H9 (cell line): ENCODE measurements at regions not wholly inside any gene's neighbourhood (a gene's known extent, or its start where the extent isn't known, plus 50 kb on each side); places are given as distances from the start of the nearest gene placed in this dataset.
A peak's percentile ranks its signal among the peaks of the same experiment; 100 is the strongest.

ENCODE experiments used
- DNase-seq: peaks from one replicate; pipeline ENCODE4 v3.0.0-alpha.2; 2017
- H2AFZ ChIP-seq: one replicate; pipeline ENCODE4 v1.6.1; 2013; ENCODE audit warnings: mild to moderate bottlenecking, low read length, control low read depth, moderate library complexity
- H2AK5ac ChIP-seq: 2 replicates; pipeline ENCODE4 v1.6.1; 2013; ENCODE audit warnings: low read length, control low read depth, mixed read lengths; ENCODE audit not compliant: insufficient read length
- H2BK120ac ChIP-seq: one replicate; pipeline ENCODE4 v1.6.1; 2013; ENCODE audit warnings: low read depth, mild to moderate bottlenecking, low read length, control low read depth, inconsistent platforms; ENCODE audit not compliant: poor library complexity, severe bottlenecking
- H2BK12ac ChIP-seq: 2 replicates; pipeline ENCODE4 v1.6.1; 2013; ENCODE audit warnings: low read length, control low read depth, mixed read lengths, low read depth; ENCODE audit not compliant: insufficient read length
- H2BK15ac ChIP-seq: 2 replicates; pipeline ENCODE4 v1.6.1; 2013; ENCODE audit warnings: low read depth, low read length, control low read depth
- H2BK20ac ChIP-seq: one replicate; pipeline ENCODE4 v1.6.1; 2013; ENCODE audit warnings: low read depth, mild to moderate bottlenecking, low read length, control low read depth, inconsistent platforms; ENCODE audit not compliant: poor library complexity, severe bottlenecking
- H2BK5ac ChIP-seq: 2 replicates; pipeline ENCODE4 v1.6.1; 2013; ENCODE audit warnings: low read length, control low read depth, mixed read lengths; ENCODE audit not compliant: insufficient read length
- H3K14ac ChIP-seq: 2 replicates; pipeline ENCODE4 v1.6.1; 2013; ENCODE audit warnings: low read length, control low read depth; ENCODE audit not compliant: insufficient read depth
- H3K18ac ChIP-seq: 2 replicates; pipeline ENCODE4 v1.6.1; 2013; ENCODE audit warnings: low read depth, mild to moderate bottlenecking, mixed read lengths, low read length, control low read depth; ENCODE audit not compliant: insufficient read length
- H3K23ac ChIP-seq: 2 replicates; pipeline ENCODE4 v1.6.1; 2013; ENCODE audit warnings: low read length, control low read depth, mixed read lengths, low read depth; ENCODE audit not compliant: insufficient read length
- H3K23me2 ChIP-seq: 2 replicates; pipeline ENCODE4 v1.6.1; 2013; ENCODE audit warnings: low read depth, mild to moderate bottlenecking, mixed read lengths, low read length, control low read depth; ENCODE audit not compliant: insufficient read length, poor library complexity, severe bottlenecking
- H3K27ac ChIP-seq: 2 replicates; pipeline ENCODE4 v1.5.1; 2013; ENCODE audit warnings: low read length, control low read depth, mixed read lengths, low read depth; ENCODE audit not compliant: insufficient read length
- H3K27me3 ChIP-seq: 2 replicates; pipeline ENCODE4 v1.6.1; 2013; ENCODE audit warnings: low read length, control low read depth, inconsistent platforms; ENCODE audit not compliant: insufficient read depth
- H3K4ac ChIP-seq: 2 replicates; pipeline ENCODE4 v1.6.1; 2013; ENCODE audit warnings: low read depth, mild to moderate bottlenecking, control low read depth, inconsistent platforms, low read length, moderate library complexity
- H3K4me1 ChIP-seq: 2 replicates; pipeline ENCODE4 v1.6.1; 2013; ENCODE audit warnings: low read length, control low read depth, inconsistent platforms; ENCODE audit not compliant: insufficient read depth
- H3K4me2 ChIP-seq: 2 replicates; pipeline ENCODE4 v1.6.1; 2013; ENCODE audit warnings: low read length, control low read depth, mixed read lengths; ENCODE audit not compliant: insufficient read length, insufficient read depth
- H3K56ac ChIP-seq: 2 replicates; pipeline ENCODE4 v1.6.1; 2013; ENCODE audit warnings: low read depth, mild to moderate bottlenecking, mixed read lengths, low read length, control low read depth; ENCODE audit not compliant: insufficient read length
- H3K79me1 ChIP-seq: 2 replicates; pipeline ENCODE4 v1.6.1; 2013; ENCODE audit warnings: low read depth, mild to moderate bottlenecking, moderate library complexity, low read length, control low read depth, inconsistent platforms; ENCODE audit not compliant: insufficient read depth, poor library complexity, severe bottlenecking
- H3K79me2 ChIP-seq: 2 replicates; pipeline ENCODE4 v1.6.1; 2013; ENCODE audit warnings: low read length, control low read depth, inconsistent platforms; ENCODE audit not compliant: insufficient read depth
- H3K9ac ChIP-seq: 2 replicates; pipeline ENCODE4 v1.6.1; 2013; ENCODE audit warnings: low read length, control low read depth, mixed read lengths; ENCODE audit not compliant: insufficient read length; ENCODE audit errors: extremely low read depth
- H3K9me3 ChIP-seq: one replicate; pipeline ENCODE4 v1.6.1; 2013; ENCODE audit warnings: low read depth, low read length, inconsistent platforms; ENCODE audit not compliant: control insufficient read depth
- H3T11ph ChIP-seq: one replicate; pipeline ENCODE4 v1.6.1; 2013; ENCODE audit warnings: mild to moderate bottlenecking, low read length, control low read depth, inconsistent platforms
- H4K20me1 ChIP-seq: one replicate; pipeline ENCODE4 v1.6.1; 2013; ENCODE audit not compliant: control insufficient read depth, insufficient read length, insufficient read depth
- H4K5ac ChIP-seq: 2 replicates; pipeline ENCODE4 v1.6.1; 2013; ENCODE audit warnings: low read depth, mild to moderate bottlenecking, mixed read lengths, low read length, control low read depth; ENCODE audit not compliant: insufficient read length
- H4K8ac ChIP-seq: replicated peaks from 2 replicates; pipeline ENCODE4 v1.6.1; 2013; ENCODE audit warnings: low read length, control low read depth, mixed read lengths, low read depth; ENCODE audit not compliant: insufficient read length
- H4K91ac ChIP-seq: 2 replicates; pipeline ENCODE4 v1.6.1; 2013; ENCODE audit warnings: low read depth, mild to moderate bottlenecking, moderate library complexity, mixed read lengths, low read length, control low read depth; ENCODE audit not compliant: insufficient read length
- H3K27ac Mint-ChIP-seq, 3 experiments: 2 replicates in 2 of 3; 3 replicates in 1 of 3; pipeline ENCODE4 v1.8.0; 2020 to 2021; ENCODE audit warnings: mixed read lengths in 3 of 3, mild to moderate bottlenecking in 1 of 3, moderate library complexity in 1 of 3
- H3K27me3 Mint-ChIP-seq: 2 replicates; pipeline ENCODE4 v1.8.0; 2021; ENCODE audit warnings: low read depth, mild to moderate bottlenecking, moderate library complexity, mixed read lengths
- H3K36me3 Mint-ChIP-seq, 3 experiments: 2 replicates in 2 of 3; 3 replicates in 1 of 3; pipeline ENCODE4 v1.8.0; 2020 to 2021; ENCODE audit warnings: low read depth in 3 of 3, mixed read lengths in 3 of 3; ENCODE audit not compliant: insufficient read depth in 1 of 3
- H3K4me1 Mint-ChIP-seq, 2 experiments: 2 replicates each; pipeline ENCODE4 v1.8.0; 2020; ENCODE audit warnings: mixed read lengths in 2 of 2
- H3K4me3 Mint-ChIP-seq, 2 experiments: 2 replicates in 1 of 2; 3 replicates in 1 of 2; pipeline ENCODE4 v1.8.0; 2020 to 2021; ENCODE audit warnings: mild to moderate bottlenecking in 2 of 2, mixed read lengths in 2 of 2, moderate library complexity in 1 of 2
- H3K9me3 Mint-ChIP-seq, 2 experiments: 2 replicates in 1 of 2; 3 replicates in 1 of 2; pipeline ENCODE4 v1.8.0; 2020; ENCODE audit warnings: mild to moderate bottlenecking in 2 of 2, mixed read lengths in 2 of 2, moderate library complexity in 1 of 2
- WGBS: extraction: QIAGEN DNeasy Blood & Tissue Kit; methylation state at CpG from one replicate; pipeline ENCODE4 v1.1.7; 2013; ENCODE audit warnings: missing lambda C conversion rate, low lambda C conversion rate, mixed read lengths; ENCODE audit not compliant: insufficient read length; ENCODE audit errors: extremely low coverage; 5-methylcytosine and 5-hydroxymethylcytosine counted together
- TF ChIP-seq, protein P1 (sequence below): fragments of 200-600 bp; sonication (generic); conservative IDR thresholded peaks from 3 replicates; pipeline ENCODE4 v1.8.0; 2021; ENCODE audit warnings: antibody characterized with exemption, mild to moderate bottlenecking

DNA sequence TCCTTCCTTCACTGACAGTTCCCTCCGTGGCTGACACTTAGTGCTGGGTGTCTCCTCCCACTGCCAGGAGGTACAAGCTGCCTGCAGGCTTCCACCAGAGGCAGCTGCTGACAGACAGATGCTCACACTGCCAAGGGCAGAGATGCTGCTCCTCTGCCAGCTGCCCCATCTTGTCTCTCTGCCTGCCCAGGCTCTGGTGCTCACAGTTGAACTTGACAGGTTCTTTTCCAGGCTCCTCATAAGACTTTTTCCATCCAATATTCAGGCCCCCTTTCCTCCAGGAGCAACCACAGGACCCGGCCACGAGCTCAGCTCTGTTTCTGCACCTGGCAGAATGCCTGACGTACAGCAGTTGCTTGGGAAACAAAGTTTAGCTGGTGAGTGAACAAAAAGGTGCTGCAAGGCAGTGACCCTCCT is 79.8 kb downstream of the PSMB1 start:
- no peak overlapping the region for H2AFZ ChIP-seq
- H3K4ac ChIP-seq = no peak overlapping the region
- DNase-seq = no peak
- H3K14ac ChIP-seq = no peak overlapping the region; the same call in 1 of the 2 replicates
- H3K23me2 ChIP-seq = no peaks in the 10 kb centered on the region
- no peak overlapping the region for H3K18ac ChIP-seq
- no peaks in the 10 kb centered on the region for H3K4me1 ChIP-seq
- no peaks in the 10 kb centered on the region for H3K27me3 ChIP-seq
- no peak overlapping the region for H3T11ph ChIP-seq
- H3K23ac ChIP-seq = no peak overlapping the region
- Mint-ChIP-seq H3K36me3 (peaks cover 0 to 2% (median under 1%) of the 10 kb centered on the region in 3 experiments; a peak in 3 of 7 replicates), H3K4me1 (no peaks in the 10 kb centered on the region), H3K27me3 (peaks cover 3% of the 10 kb centered on the region), H3K9me3 (peaks cover 2% of the 10 kb centered on the region in 2 experiments), H3K27ac (peak overlapping the region in 1 of 3 experiments; percentile 22; a peak in 1 of 7 replicates), H3K4me3 (no peak overlapping the region)
- no peak overlapping the region for H2BK120ac ChIP-seq
- H2BK15ac ChIP-seq = no peak overlapping the region
- no peak overlapping the region for H2BK5ac ChIP-seq
- no peaks in the 10 kb centered on the region for H4K20me1 ChIP-seq
- H3K79me2 ChIP-seq = no peaks in the 10 kb centered on the region
- H3K9me3 ChIP-seq = no peaks in the 10 kb centered on the region
- no peak overlapping the region for H2AK5ac ChIP-seq
- no peak overlapping the region for H3K27ac ChIP-seq
- no peak overlapping the region for H2BK20ac ChIP-seq
- no peak overlapping the region for H2BK12ac ChIP-seq
- WGBS = no CpG with 5 or more reads among the region's 4 CpGs
- H4K5ac ChIP-seq = no peak overlapping the region
- H4K91ac ChIP-seq = no peak overlapping the region
- no peak overlapping the region for H4K8ac ChIP-seq
- H3K4me2 ChIP-seq = no peak overlapping the region
- no peak overlapping the region for H3K56ac ChIP-seq
- TF ChIP-seq, protein P1, sequence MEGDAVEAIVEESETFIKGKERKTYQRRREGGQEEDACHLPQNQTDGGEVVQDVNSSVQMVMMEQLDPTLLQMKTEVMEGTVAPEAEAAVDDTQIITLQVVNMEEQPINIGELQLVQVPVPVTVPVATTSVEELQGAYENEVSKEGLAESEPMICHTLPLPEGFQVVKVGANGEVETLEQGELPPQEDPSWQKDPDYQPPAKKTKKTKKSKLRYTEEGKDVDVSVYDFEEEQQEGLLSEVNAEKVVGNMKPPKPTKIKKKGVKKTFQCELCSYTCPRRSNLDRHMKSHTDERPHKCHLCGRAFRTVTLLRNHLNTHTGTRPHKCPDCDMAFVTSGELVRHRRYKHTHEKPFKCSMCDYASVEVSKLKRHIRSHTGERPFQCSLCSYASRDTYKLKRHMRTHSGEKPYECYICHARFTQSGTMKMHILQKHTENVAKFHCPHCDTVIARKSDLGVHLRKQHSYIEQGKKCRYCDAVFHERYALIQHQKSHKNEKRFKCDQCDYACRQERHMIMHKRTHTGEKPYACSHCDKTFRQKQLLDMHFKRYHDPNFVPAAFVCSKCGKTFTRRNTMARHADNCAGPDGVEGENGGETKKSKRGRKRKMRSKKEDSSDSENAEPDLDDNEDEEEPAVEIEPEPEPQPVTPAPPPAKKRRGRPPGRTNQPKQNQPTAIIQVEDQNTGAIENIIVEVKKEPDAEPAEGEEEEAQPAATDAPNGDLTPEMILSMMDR = no peak
- H3K9ac ChIP-seq = no peak overlapping the region
- no peaks in the 10 kb centered on the region for H3K79me1 ChIP-seq
